ENCODE measurements at regions not wholly inside any gene's neighbourhood (a gene's known extent, or its start where the extent isn't known, plus 50 kb on each side); places are given as distances from the start of the nearest gene placed in this dataset.

- Histone ChIP-seq H3K4me3 (ENCODE audit: low read depth, low read length, poor library complexity, severe bottlenecking) (no peak overlapping the region), H3K27me3 (replicated peaks; ENCODE audit: insufficient read depth, low read depth, low read length, poor library complexity) (no peaks in the 10 kb centered on the region), H3K4me1 (ENCODE audit: insufficient read depth, low read length, poor library complexity, severe bottlenecking) (no peaks in the 10 kb centered on the region), H3K9me3 (ENCODE audit: low read depth, low read length, poor library complexity, severe bottlenecking) (no peaks in the 10 kb centered on the region), H3K36me3 (ENCODE audit: insufficient read depth, low read length, poor library complexity, severe bottlenecking) (no peaks in the 10 kb centered on the region), H3K27ac (ENCODE audit: low read depth, low read length, poor library complexity, severe bottlenecking) (no peak overlapping the region)
- intact Hi-C loops (cut with micrococcal nuclease; ENCODE audit: unreplicated experiment), result no loop called here
- TF ChIP-seq CTCF (conservative IDR thresholded peaks at IDR 0.05; ENCODE audit: low read depth, low read length) (no peak), EZH2 (IDR thresholded peaks at IDR 0.05; ENCODE audit: borderline replicate concordance, low read depth, low read length, poor library complexity, severe bottlenecking) (no peak)
- CTCF ChIA-PET, result no interaction called here
- POLR2A ChIA-PET (ENCODE audit: low non-redundant PET), result no interaction called here
- BruUV-seq (replicated peaks), result no TSS peak
- DNase-seq (ENCODE audit: low spot score), result no peak
These were observed 253.1 kb upstream of the IRF2BP2 start for GRCh38 chr1:234862944-234863515.

GRCh38 chr1:234862360-234862943 is 252.5 kb upstream of the IRF2BP2 start:
- no peaks in the 10 kb centered on the region for H3K4me1 ChIP-seq (ENCODE audit: insufficient read depth, low read length, poor library complexity, severe bottlenecking)
- no peak for TF ChIP-seq CTCF (conservative IDR thresholded peaks at IDR 0.05; ENCODE audit: low read depth, low read length)
- intact Hi-C loops (cut with micrococcal nuclease; ENCODE audit: unreplicated experiment), result no loop called here
- H3K9me3 ChIP-seq (ENCODE audit: low read depth, low read length, poor library complexity, severe bottlenecking), result no peaks in the 10 kb centered on the region
- DNase-seq (ENCODE audit: low spot score), result no peak
- no peak overlapping the region for H3K27ac ChIP-seq (ENCODE audit: low read depth, low read length, poor library complexity, severe bottlenecking)
- H3K36me3 ChIP-seq (ENCODE audit: insufficient read depth, low read length, poor library complexity, severe bottlenecking), result no peaks in the 10 kb centered on the region
- CTCF ChIA-PET, result no interaction called here
- POLR2A ChIA-PET (ENCODE audit: low non-redundant PET), result no interaction called here
- no peaks in the 10 kb centered on the region for H3K27me3 ChIP-seq (replicated peaks; ENCODE audit: insufficient read depth, low read depth, low read length, poor library complexity)
- BruUV-seq (replicated peaks), result no TSS peak
- no peak overlapping the region for H3K4me3 ChIP-seq (ENCODE audit: low read depth, low read length, poor library complexity, severe bottlenecking)

GRCh38 chr1:234861761-234862160 is 251.8 kb upstream of the IRF2BP2 start:
- no peaks in the 10 kb centered on the region for H3K36me3 ChIP-seq (ENCODE audit: insufficient read depth, low read length, poor library complexity, severe bottlenecking)
- BruUV-seq (replicated peaks), result no TSS peak
- no peak for DNase-seq (ENCODE audit: low spot score)
- intact Hi-C loops (cut with micrococcal nuclease; ENCODE audit: unreplicated experiment), result no loop called here
- H3K27ac ChIP-seq (ENCODE audit: low read depth, low read length, poor library complexity, severe bottlenecking), result no peak overlapping the region
- no peak overlapping the region for H3K4me3 ChIP-seq (ENCODE audit: low read depth, low read length, poor library complexity, severe bottlenecking)
- CTCF ChIA-PET, result no interaction called here
- no peaks in the 10 kb centered on the region for H3K27me3 ChIP-seq (replicated peaks; ENCODE audit: insufficient read depth, low read depth, low read length, poor library complexity)
- TF ChIP-seq CTCF (conservative IDR thresholded peaks at IDR 0.05; ENCODE audit: low read depth, low read length) (no peak), EZH2 (IDR thresholded peaks at IDR 0.05; ENCODE audit: borderline replicate concordance, low read depth, low read length, poor library complexity, severe bottlenecking) (no peak)
- POLR2A ChIA-PET (ENCODE audit: low non-redundant PET), result no interaction called here
- no peaks in the 10 kb centered on the region for H3K4me1 ChIP-seq (ENCODE audit: insufficient read depth, low read length, poor library complexity, severe bottlenecking)
- no peaks in the 10 kb centered on the region for H3K9me3 ChIP-seq (ENCODE audit: low read depth, low read length, poor library complexity, severe bottlenecking)
